A549 (cell line): ENCODE measurements at regions not wholly inside any gene's neighbourhood (a gene's known extent, or its start where the extent isn't known, plus 50 kb on each side); places are given as distances from the start of the nearest gene placed in this dataset.

Experiments
- ATAC-seq, 2 experiments: fragments of 200-7000 bp in 1 of 2; fragments of >200 bp in 1 of 2; cut with Nextera tagmentation in 1 of 2; cut with Tn5 transposase in 1 of 2; 3 replicates each; pipeline versions ENCODE4 v1.8.0 to v1.9.1; 2018 to 2020; ENCODE audit warnings: mild to moderate bottlenecking in 1 of 2, moderate library complexity in 1 of 2
- CTCF ChIA-PET: fragments of 300-600 bp; sonication (Branson Sonifier 250); formaldehyde crosslinking; extraction: SDS; loops from one replicate; lab custom pipeline; 2021; ENCODE audit warnings: antibody characterized with exemption, inconsistent platforms; lab: Yijun Ruan, JAX
- POLR2A ChIA-PET: fragments of 350-600 bp; formaldehyde crosslinking; extraction: SDS; loops from one replicate; lab custom pipeline; 2021; ENCODE audit warnings: antibody characterized with exemption, inconsistent platforms; lab: Yijun Ruan, JAX
- DNase-seq, 2 experiments: peaks; one replicate each; pipeline versions ENCODE4 v3.0.0 to v3.0.0-alpha.2; 2011 to 2016; ENCODE audit warnings: low read depth in 1 of 2, low spot score in 1 of 2
- FAIRE-seq: peaks from 2 replicates; lab custom pipeline; 2011; peaks lifted over from hg19 to GRCh38; lab: Jason Lieb, UNC
- H3K27ac ChIP-seq, 2 experiments: fragments of >200 bp; sonication (Bioruptor Twin); formaldehyde crosslinking; 3 replicates each; pipeline ENCODE4 v1.5.1; 2016 to 2017
- H3K4me1 ChIP-seq: fragments of >200 bp; sonication (Bioruptor Twin); formaldehyde crosslinking; 3 replicates; pipeline ENCODE4 v1.6.1; 2016
- H3K4me2 ChIP-seq: fragments of >200 bp; sonication (Bioruptor Twin); formaldehyde crosslinking; 3 replicates; pipeline ENCODE4 v1.6.1; 2016
- H3K4me3 ChIP-seq: fragments of >200 bp; sonication (Bioruptor Twin); formaldehyde crosslinking; 3 replicates; pipeline ENCODE4 v1.5.1; 2016
- H3K9me3 ChIP-seq: fragments of >200 bp; sonication (Bioruptor Twin); formaldehyde crosslinking; 3 replicates; pipeline ENCODE4 v1.6.1; 2016
- BHLHE40 ChIP-seq: IDR thresholded peaks from 2 replicates; pipeline ENCODE4 v1.6.1; 2012; ENCODE audit warnings: low read depth, low read length, inconsistent platforms
- CBX2 ChIP-seq: fragments of 200-600 bp; sonication (generic); IDR thresholded peaks from 2 replicates; pipeline ENCODE4 v1.6.1; 2016; ENCODE audit warnings: low read depth, mild to moderate bottlenecking, borderline replicate concordance
- CHD2 ChIP-seq: fragments of 150-350 bp; IDR thresholded peaks from 2 replicates; pipeline ENCODE4 v1.6.1; 2014; ENCODE audit warnings: low read length; ENCODE audit not compliant: partially characterized antibody
- E2F6 ChIP-seq: IDR thresholded peaks from 2 replicates; pipeline ENCODE4 v1.6.1; 2012; ENCODE audit warnings: low read depth, borderline replicate concordance
- EHMT2 ChIP-seq: fragments of 200-600 bp; sonication (generic); IDR thresholded peaks from 2 replicates; pipeline ENCODE4 v1.6.1; 2016; ENCODE audit warnings: antibody characterized with exemption, low read depth, mild to moderate bottlenecking, moderate library complexity
- FOSB ChIP-seq: fragments of 250-450 bp; sonication (Bioruptor Pico); IDR thresholded peaks from 2 replicates; pipeline ENCODE4 v1.5.0; 2020; ENCODE audit warnings: mild to moderate bottlenecking, moderate library complexity
- FOSL2 ChIP-seq, 2 experiments: fragments of 450-650 bp in 1 of 2; fragments of >200 bp in 1 of 2; sonication (Bioruptor Twin) in 1 of 2; formaldehyde crosslinking; IDR thresholded peaks; 2 replicates each; pipeline versions ENCODE4 v1.5.0 to v1.6.1; 2016 to 2020; ENCODE audit warnings: mild to moderate bottlenecking in 1 of 2, moderate library complexity in 1 of 2
- FOXS1 ChIP-seq: fragments of 250-450 bp; sonication (Bioruptor Pico); IDR thresholded peaks from 2 replicates; pipeline ENCODE4 v1.5.0; 2020; ENCODE audit warnings: mild to moderate bottlenecking, moderate library complexity
- HDAC2 ChIP-seq: fragments of 200-600 bp; sonication (generic); IDR thresholded peaks from 2 replicates; pipeline ENCODE4 v1.6.1; 2016
- HEYL ChIP-seq: fragments of 250-450 bp; sonication (Bioruptor Pico); IDR thresholded peaks from 2 replicates; pipeline ENCODE4 v1.8.0; 2021; ENCODE audit warnings: mild to moderate bottlenecking, moderate library complexity
- HOXA7 ChIP-seq: fragments of 250-450 bp; sonication (Bioruptor Pico); IDR thresholded peaks from 2 replicates; pipeline ENCODE4 v1.5.0; 2020; ENCODE audit warnings: mild to moderate bottlenecking, moderate library complexity
- HOXB13 ChIP-seq: fragments of 250-450 bp; sonication (Bioruptor Pico); IDR thresholded peaks from 2 replicates; pipeline ENCODE4 v1.5.0; 2020; ENCODE audit warnings: low read depth, mild to moderate bottlenecking, moderate library complexity
- KDM1A ChIP-seq: fragments of 200-600 bp; sonication (generic); IDR thresholded peaks from 2 replicates; pipeline ENCODE4 v1.6.1; 2016; ENCODE audit warnings: low read depth, mild to moderate bottlenecking
- MAFK ChIP-seq: fragments of 450-650 bp; IDR thresholded peaks from 2 replicates; pipeline ENCODE4 v1.6.1; 2014; ENCODE audit not compliant: partially characterized antibody
- MYC ChIP-seq: IDR thresholded peaks from 2 replicates; pipeline ENCODE4 v1.6.1; 2012; ENCODE audit warnings: mild to moderate bottlenecking, inconsistent platforms, low read length, improper control_type of control experiment, borderline replicate concordance
- NFE2L2 ChIP-seq: fragments of 150-350 bp; conservative IDR thresholded peaks from 2 replicates; pipeline ENCODE4 v1.6.1; 2014; ENCODE audit warnings: low read length
- NPAS2 ChIP-seq: fragments of 250-450 bp; sonication (Bioruptor Pico); IDR thresholded peaks from 2 replicates; pipeline ENCODE4 v1.8.0; 2022; ENCODE audit warnings: mild to moderate bottlenecking, moderate library complexity, borderline replicate concordance
- PBX3 ChIP-seq: IDR thresholded peaks from 2 replicates; pipeline ENCODE4 v1.6.1; 2012
- PHF8 ChIP-seq: fragments of 200-600 bp; sonication (generic); IDR thresholded peaks from 2 replicates; pipeline ENCODE4 v1.6.1; 2016; ENCODE audit warnings: low read depth, mild to moderate bottlenecking, antibody characterized with exemption, moderate library complexity, borderline replicate concordance
- POLR2A ChIP-seq: IDR thresholded peaks from 2 replicates; pipeline ENCODE4 v1.6.1; 2012; ENCODE audit warnings: mild to moderate bottlenecking, low read length
- RARB ChIP-seq: fragments of 250-450 bp; sonication (Bioruptor Pico); IDR thresholded peaks from 2 replicates; pipeline ENCODE4 v1.8.0; 2021; ENCODE audit warnings: mild to moderate bottlenecking, moderate library complexity
- SMC3 ChIP-seq: fragments of >200 bp; sonication (Bioruptor Twin); formaldehyde crosslinking; IDR thresholded peaks from 3 replicates; pipeline ENCODE4 v1.6.1; 2018; ENCODE audit warnings: inconsistent platforms
- TP53 ChIP-seq: fragments of 250-450 bp; sonication (Bioruptor Pico); IDR thresholded peaks from 2 replicates; pipeline ENCODE4 v1.5.0; 2021; ENCODE audit warnings: mild to moderate bottlenecking, moderate library complexity
- ZC3H11A ChIP-seq: fragments of 450-650 bp; IDR thresholded peaks from 2 replicates; pipeline ENCODE4 v1.6.1; 2014; ENCODE audit warnings: antibody characterized with exemption, mild to moderate bottlenecking
- ZFP36 ChIP-seq: fragments of 450-650 bp; IDR thresholded peaks from 2 replicates; pipeline ENCODE4 v1.6.1; 2014; ENCODE audit warnings: borderline replicate concordance; ENCODE audit not compliant: partially characterized antibody
- WGBS: methylation state at CpG from one replicate; pipeline ENCODE4 v1.1.6; 2017; ENCODE audit errors: missing lambda C conversion rate; 5-methylcytosine and 5-hydroxymethylcytosine counted together
- TF ChIP-seq, protein P1 (sequence below): fragments of >200 bp; sonication (Bioruptor Twin); formaldehyde crosslinking; IDR thresholded peaks from 3 replicates; pipeline ENCODE4 v1.5.1; 2016
- TF ChIP-seq, protein P2 (sequence below): fragments of 450-650 bp; IDR thresholded peaks from 2 replicates; pipeline ENCODE4 v1.6.1; 2014; ENCODE audit warnings: antibody characterized with exemption
- TF ChIP-seq, protein P3 (sequence below): IDR thresholded peaks from 2 replicates; pipeline ENCODE4 v1.6.1; 2012

DNA sequence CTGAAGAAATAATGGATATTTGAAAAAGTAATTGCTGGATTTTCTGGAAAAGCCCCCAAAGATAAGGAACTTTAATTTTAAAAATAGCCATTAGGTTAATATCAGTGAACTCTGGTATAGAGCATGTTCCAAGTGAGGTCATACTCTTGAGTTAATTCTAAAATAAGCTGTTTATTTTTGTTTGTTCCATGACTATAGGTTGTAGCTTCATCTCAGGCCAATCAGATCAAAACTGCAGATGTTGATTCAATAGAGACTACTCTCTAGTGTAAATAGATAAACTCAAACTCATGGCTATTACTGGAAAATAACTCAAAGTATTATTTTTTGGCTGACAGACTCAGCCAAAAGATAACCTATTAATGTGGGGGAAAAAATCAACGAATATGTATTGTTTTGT is 815.1 kb downstream of the DIAPH3 start:
- TF ChIP-seq CHD2 (no peak), HOXA7 (no peak), FOSB (no peak), NPAS2 (CRISPR knock-in tag) (no peak), NFE2L2 (no peak), KDM1A (no peak), FOSL2 (IDR thresholded peaks at IDR 0.05) (no peak), FOSL2 (CRISPR knock-in tag; IDR thresholded peaks at IDR 0.05) (no peak), TP53 (CRISPR knock-in tag) (no peak), BHLHE40 (no peak), HDAC2 (no peak), MAFK (no peak), HEYL (CRISPR knock-in tag) (no peak), POLR2A (no peak), E2F6 (no peak), SMC3 (no peak)
- TF ChIP-seq, protein P1, sequence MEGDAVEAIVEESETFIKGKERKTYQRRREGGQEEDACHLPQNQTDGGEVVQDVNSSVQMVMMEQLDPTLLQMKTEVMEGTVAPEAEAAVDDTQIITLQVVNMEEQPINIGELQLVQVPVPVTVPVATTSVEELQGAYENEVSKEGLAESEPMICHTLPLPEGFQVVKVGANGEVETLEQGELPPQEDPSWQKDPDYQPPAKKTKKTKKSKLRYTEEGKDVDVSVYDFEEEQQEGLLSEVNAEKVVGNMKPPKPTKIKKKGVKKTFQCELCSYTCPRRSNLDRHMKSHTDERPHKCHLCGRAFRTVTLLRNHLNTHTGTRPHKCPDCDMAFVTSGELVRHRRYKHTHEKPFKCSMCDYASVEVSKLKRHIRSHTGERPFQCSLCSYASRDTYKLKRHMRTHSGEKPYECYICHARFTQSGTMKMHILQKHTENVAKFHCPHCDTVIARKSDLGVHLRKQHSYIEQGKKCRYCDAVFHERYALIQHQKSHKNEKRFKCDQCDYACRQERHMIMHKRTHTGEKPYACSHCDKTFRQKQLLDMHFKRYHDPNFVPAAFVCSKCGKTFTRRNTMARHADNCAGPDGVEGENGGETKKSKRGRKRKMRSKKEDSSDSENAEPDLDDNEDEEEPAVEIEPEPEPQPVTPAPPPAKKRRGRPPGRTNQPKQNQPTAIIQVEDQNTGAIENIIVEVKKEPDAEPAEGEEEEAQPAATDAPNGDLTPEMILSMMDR, result no peak
- TF ChIP-seq, all 56 proteins: peak for 0
- DNase-seq, result no peak
- no peak overlapping the region for H3K4me2 ChIP-seq
- POLR2A ChIA-PET, result no interaction called here
- ATAC-seq, result no peak
- no peaks in the 10 kb centered on the region for H3K9me3 ChIP-seq
- H3K27ac ChIP-seq, result no peak overlapping the region
- H3K4me3 ChIP-seq, result no peak overlapping the region
- H3K4me1 ChIP-seq, result no peaks in the 10 kb centered on the region
- no peak for FAIRE-seq
- CTCF ChIA-PET, result no interaction called here
- 5% methylated on average over 1 of the region's 1 CpG for WGBS

- H3K4me1 ChIP-seq, result no peaks in the 10 kb centered on the region
- WGBS, result 42% methylated on average over 2 of the region's 2 CpGs
- CTCF ChIA-PET, result no interaction called here
- no peaks in the 10 kb centered on the region for H3K9me3 ChIP-seq
- no peak overlapping the region for H3K4me3 ChIP-seq
- FAIRE-seq (no peak), ATAC-seq (no peak), DNase-seq (no peak)
- no peak overlapping the region for H3K27ac ChIP-seq
- no peak overlapping the region for H3K4me2 ChIP-seq
- TF ChIP-seq ZFP36 (no peak), HOXB13 (no peak), MYC (no peak), HOXA7 (no peak), MAFK (no peak), NFE2L2 (no peak), PBX3 (no peak), CBX2 (no peak), SMC3 (no peak), FOXS1 (no peak), EHMT2 (no peak), PHF8 (no peak), RARB (no peak), ZC3H11A (no peak)
- TF ChIP-seq, protein P2, sequence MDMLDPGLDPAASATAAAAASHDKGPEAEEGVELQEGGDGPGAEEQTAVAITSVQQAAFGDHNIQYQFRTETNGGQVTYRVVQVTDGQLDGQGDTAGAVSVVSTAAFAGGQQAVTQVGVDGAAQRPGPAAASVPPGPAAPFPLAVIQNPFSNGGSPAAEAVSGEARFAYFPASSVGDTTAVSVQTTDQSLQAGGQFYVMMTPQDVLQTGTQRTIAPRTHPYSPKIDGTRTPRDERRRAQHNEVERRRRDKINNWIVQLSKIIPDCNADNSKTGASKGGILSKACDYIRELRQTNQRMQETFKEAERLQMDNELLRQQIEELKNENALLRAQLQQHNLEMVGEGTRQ, result no peak
- TF ChIP-seq, protein P3, sequence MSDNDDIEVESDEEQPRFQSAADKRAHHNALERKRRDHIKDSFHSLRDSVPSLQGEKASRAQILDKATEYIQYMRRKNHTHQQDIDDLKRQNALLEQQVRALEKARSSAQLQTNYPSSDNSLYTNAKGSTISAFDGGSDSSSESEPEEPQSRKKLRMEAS, result no peak
- POLR2A ChIA-PET, result no interaction called here
Measured at GRCh38 chr13:59352600-59352999, 811.1 kb downstream of the DIAPH3 start.
